NT2/D1 (cell line): ENCODE measurements at regions not wholly inside any gene's neighbourhood (a gene's known extent, or its start where the extent isn't known, plus 50 kb on each side); places are given as distances from the start of the nearest gene placed in this dataset.
"Not testable (repeated sequence)": the region's sequence is repeated elsewhere in the genome, so short reads cannot be mapped to it uniquely, and the experiment has no call there.

Source experiments
- SUZ12 ChIP-seq: IDR thresholded peaks from 2 replicates; pipeline ENCODE4 v1.6.1; 2011; ENCODE audit not compliant: insufficient read length, insufficient read depth; ENCODE audit errors: extremely low read depth
- YY1 ChIP-seq: IDR thresholded peaks from 2 replicates; pipeline ENCODE4 v1.6.1; 2011; ENCODE audit not compliant: insufficient read length, insufficient read depth
- ZNF274 ChIP-seq: IDR thresholded peaks from 2 replicates; pipeline ENCODE4 v1.6.1; 2011; ENCODE audit warnings: mild to moderate bottlenecking, low read depth, low read length

DNA sequence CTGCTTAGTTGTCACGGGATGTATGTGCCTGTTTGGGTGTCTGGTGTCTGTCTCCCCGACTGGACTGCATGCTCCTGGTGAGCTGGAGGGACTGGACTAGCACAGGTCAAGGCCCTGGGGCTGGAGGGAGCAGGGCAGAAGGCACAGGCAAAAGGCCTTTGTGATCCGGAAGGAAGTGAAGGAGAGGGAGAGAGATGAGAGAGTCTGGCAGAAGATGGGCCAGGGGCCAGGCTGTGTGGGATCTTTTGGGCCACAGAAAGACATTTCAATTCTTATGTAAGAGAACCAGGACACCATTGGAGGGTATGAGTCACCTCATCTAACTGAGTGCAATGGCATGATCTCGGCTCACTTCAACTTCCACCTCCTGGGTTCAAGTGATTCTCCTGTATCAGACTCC is 85.2 kb downstream of the ALG1L2 start:
- TF ChIP-seq SUZ12, YY1, ZNF274: not testable (repeated sequence)
